ENCODE measurements at regions not wholly inside any gene's neighbourhood (a gene's known extent, or its start where the extent isn't known, plus 50 kb on each side); places are given as distances from the start of the nearest gene placed in this dataset.

DNA sequence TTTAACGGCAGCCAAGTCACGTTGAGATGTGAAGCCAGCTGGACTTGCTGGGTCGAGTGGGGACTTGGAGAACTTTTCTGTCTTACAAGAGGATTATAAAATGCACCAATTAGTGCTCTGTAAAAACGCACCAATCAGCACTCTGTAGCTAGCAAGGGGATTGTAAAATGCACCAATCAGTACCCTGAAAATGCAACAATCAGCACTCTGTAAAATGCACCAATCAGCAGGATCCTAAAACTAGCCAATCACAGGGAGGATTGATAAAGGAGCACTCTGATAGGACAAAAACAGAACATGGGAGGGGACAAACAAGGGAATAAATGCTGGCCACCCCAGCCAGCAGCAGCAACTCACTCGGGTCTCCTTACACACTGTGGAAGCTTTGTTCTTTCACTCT is 337.6 kb upstream of the SLITRK5 start:
- TF ChIP-seq MAX (IDR thresholded peaks at IDR 0.05) (no peak), SNAI1 (CRISPR knock-in tag; IDR thresholded peaks at IDR 0.05; ENCODE audit: borderline replicate concordance) (no peak), NR2F1 (CRISPR knock-in tag; IDR thresholded peaks at IDR 0.05) (no peak), ZNF432 (CRISPR knock-in tag; IDR thresholded peaks at IDR 0.05; ENCODE audit: borderline replicate concordance) (no peak)
- TF ChIP-seq, protein P1, sequence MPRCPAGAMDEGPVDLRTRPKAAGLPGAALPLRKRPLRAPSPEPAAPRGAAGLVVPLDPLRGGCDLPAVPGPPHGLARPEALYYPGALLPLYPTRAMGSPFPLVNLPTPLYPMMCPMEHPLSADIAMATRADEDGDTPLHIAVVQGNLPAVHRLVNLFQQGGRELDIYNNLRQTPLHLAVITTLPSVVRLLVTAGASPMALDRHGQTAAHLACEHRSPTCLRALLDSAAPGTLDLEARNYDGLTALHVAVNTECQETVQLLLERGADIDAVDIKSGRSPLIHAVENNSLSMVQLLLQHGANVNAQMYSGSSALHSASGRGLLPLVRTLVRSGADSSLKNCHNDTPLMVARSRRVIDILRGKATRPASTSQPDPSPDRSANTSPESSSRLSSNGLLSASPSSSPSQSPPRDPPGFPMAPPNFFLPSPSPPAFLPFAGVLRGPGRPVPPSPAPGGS (CRISPR knock-in tag; IDR thresholded peaks at IDR 0.05) = no peak

Data from HepG2 (cell line).